Kasumi-1 (cell line): ENCODE measurements at regions not wholly inside any gene's neighbourhood (a gene's known extent, or its start where the extent isn't known, plus 50 kb on each side); places are given as distances from the start of the nearest gene placed in this dataset.

Experiments
- DNase-seq, 2 experiments: peaks; one replicate each; lab custom pipeline; 2025; lab: John Stamatoyannopoulos, UW

DNA sequence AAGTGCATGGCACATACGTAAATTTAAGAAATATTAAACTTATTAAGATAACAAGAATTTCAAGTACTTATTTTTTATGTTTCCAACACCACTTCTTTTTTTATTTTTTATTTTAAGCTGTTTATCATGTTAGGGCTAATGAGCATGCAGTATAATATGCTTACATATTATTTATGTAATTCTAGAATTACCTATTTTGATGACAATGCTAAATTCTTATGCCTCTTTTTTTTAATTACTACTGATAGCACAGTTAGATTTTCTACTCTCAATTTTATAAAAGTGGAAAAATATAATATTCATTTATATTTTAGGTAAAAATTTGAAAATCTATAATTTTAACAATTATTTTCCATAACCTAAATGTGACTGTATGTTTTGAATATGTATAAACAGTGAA is 713.0 kb downstream of the MRPL39 start:
- DNase-seq, result no peak

GRCh38 chr21:24890021-24890420 is 717.3 kb downstream of the MRPL39 start:
- no peak for DNase-seq

- no peak for DNase-seq
Observed at GRCh38 chr21:24881506-24881905, 725.8 kb downstream of the MRPL39 start.

DNA sequence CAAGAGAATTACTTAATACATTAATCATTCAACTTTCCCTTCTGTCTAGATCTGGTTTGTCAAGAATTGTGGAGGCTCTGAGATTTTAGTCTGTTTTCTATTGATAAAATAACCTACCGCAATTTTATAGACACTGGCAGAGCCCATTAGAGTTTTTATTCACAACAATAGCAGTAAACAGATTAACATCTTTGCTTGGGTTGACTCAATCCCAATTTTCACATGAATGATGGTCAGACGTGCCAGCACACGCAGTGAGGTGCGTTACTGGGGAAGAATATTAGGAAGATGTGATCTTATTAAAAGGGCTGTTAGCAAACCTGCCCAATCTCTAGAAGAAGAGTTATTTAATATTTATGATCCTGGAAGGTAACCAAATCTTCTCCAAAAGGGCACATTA is 736.6 kb downstream of the MRPL39 start:
- no peak for DNase-seq

DNA sequence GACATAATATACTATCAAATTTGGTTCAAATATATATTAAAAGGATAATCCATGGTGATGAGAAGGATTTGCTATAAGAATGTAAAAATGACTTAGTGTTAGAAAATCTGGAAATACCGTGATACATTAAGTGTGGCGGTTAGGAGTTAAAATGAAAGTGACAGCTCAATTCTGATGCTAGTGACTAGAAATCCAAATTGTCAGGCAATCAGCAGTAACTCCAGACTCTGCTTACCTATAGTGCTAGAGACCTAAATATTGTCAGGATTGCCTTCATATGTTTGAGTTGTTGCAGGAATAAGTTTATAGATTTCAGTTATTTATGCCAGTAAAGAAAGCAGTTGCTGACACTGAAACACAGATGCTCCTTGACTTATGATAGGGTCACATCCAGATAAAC is 737.4 kb downstream of the MRPL39 start:
- no peak for DNase-seq

DNA sequence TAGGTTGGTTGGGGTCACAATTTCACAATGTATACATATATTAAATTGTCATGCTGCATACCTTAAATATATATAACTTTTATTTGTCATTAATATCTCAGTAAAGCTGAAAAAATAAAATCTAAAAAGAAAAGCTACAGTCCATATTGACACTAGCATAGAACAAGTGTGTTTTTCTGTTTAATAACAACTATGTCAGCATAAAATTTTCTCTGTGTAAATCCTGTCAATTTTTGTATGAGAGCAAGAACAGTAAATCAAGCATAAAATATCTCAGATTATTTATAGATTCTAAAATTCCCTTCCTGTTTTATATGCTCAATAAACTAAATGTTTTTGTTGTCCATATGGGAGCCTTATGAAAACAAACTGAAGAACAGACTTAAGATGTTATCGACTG is 739.2 kb downstream of the MRPL39 start:
- DNase-seq, result no peak

- DNase-seq, result no peak
Observed at GRCh38 chr21:24861471-24861870, 745.8 kb downstream of the MRPL39 start.

DNA sequence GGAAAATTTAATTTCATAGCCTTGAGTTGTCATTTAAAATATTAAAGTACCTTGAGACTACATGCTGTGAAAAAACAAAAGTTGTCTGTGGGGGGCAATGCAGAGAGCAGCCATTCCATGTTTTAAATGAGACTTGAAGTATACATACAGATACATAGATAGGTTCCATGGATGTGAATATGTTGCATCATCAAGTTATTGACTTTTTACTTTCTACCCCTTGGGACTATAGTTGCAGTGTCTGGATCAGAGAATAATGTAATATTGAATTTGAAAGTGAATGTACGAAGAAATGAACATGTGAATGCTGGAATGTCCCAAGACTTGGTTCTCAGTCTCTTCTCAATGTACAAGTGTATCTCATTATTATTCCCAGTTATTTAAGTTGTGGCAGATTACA is 751.0 kb downstream of the MRPL39 start:
- no peak for DNase-seq

DNA sequence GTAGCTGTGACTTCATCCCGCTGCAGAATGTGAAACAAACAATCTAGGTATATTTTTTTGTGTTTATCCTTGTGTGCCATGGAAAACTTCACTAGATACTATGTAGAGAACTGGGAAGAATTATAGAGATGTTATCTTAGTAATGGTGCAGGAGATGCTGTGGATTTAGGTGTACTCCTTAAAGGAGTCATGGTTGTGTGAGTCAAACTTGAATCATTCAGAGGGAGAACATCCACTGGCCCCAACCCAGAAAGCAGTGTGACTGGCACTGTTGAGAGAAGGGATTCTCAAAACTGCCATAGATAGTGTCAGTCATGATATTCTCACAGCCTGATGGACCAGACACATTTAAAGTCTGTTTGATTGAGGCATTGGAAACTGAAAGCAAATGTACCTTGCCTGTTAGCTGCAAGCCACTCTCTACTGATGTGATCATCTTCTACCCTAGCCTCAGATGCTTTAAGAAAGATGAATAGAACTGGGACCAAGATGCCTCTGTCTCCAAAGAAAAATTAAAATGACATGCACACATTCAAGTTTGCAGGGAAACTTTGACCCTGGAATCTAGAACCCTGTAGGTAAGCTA is 754.6 kb downstream of the MRPL39 start:
- DNase-seq, result no peak

GRCh38 chr21:24850121-24850520 is 757.2 kb downstream of the MRPL39 start:
- DNase-seq, result no peak

GRCh38 chr21:24844671-24845070 is 762.6 kb downstream of the MRPL39 start:
- DNase-seq, result no peak

DNA sequence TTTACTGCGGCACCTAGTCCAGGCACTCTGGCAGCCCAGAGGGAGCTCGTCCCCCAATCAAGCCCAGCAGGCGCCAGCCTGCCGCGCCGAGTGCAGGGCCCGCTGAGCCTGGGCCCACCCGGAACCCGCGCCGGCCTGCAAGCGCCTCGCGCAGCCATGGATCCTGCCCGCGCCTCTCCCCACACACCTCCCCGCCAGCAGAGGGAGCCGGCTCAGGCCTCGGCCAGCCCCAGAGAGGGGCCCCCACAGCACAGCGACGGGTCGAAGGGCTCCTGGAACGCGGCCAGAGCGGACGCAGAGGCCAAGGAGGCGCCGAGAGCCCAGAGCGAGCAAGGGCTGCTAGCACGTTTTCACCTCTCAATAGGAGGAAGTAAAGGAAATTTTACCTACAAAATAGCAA is 767.0 kb downstream of the MRPL39 start:
- no peak for DNase-seq

DNA sequence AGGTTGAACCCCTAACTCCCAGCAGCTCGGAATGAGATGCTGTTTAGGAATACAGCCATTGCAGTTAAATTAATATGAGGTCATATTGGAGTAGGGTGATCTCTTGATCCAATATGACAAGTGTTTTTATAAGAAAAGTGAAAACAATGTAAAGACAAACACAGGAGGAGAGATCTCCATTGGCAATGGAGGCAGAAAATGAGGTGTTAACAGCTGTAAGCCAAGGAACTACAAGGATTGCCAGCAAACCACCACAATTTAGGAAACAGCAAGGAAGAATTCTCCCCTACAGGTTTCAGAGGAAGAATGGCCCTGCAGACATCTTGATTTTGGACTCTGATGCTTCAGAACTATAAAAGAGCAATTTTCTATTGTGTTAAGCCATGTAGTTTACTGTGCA is 774.3 kb downstream of the MRPL39 start:
- no peak for DNase-seq

GRCh38 chr21:24829397-24829796 is 777.9 kb downstream of the MRPL39 start:
- DNase-seq, result no peak

GRCh38 chr21:24826822-24827221 is 780.5 kb downstream of the MRPL39 start:
- DNase-seq, result no peak

DNA sequence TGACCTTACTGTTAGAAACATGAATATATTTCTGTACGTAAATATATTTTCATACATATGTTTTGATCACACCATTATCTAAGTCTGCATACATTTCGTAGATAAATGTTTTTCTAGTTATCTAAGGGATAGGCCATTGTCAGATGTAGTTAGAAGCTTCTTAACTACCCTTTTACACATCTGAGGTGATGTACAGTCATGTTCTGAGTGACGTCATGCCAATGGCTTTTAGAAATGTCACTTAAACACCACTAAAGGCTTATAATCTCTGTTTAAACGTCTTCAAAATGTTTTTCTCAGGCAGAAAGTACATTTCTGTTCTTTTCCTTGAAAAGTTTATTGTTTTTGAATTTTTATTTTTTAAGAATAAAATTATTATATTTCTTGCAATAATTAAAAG is 781.9 kb downstream of the MRPL39 start:
- no peak for DNase-seq

- no peak for DNase-seq
Observed at GRCh38 chr21:24824209-24824608, 783.1 kb downstream of the MRPL39 start.

GRCh38 chr21:24823247-24823646 is 784.0 kb downstream of the MRPL39 start:
- DNase-seq, result no peak

GRCh38 chr21:24785033-24785432 is 822.2 kb downstream of the MRPL39 start:
- no peak for DNase-seq

DNA sequence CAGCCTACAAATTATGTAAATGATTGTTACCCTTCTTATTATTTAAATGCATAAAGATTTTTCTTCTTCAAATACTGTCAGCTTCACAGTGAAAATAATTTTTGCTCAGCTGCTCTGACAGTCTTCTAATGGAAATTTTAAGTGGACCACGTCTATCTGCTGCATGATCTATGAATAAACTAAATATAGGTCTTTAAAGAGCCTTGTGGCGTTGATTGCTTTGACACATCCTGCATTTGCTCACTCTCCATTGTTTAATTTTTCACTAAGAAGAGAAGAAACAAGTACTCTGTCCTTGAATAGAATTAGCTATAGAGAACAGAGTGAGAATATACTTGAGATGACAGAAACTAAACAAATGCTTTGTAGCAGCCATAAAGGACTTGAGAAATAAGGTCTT is 826.1 kb downstream of the MRPL39 start:
- no peak for DNase-seq

DNA sequence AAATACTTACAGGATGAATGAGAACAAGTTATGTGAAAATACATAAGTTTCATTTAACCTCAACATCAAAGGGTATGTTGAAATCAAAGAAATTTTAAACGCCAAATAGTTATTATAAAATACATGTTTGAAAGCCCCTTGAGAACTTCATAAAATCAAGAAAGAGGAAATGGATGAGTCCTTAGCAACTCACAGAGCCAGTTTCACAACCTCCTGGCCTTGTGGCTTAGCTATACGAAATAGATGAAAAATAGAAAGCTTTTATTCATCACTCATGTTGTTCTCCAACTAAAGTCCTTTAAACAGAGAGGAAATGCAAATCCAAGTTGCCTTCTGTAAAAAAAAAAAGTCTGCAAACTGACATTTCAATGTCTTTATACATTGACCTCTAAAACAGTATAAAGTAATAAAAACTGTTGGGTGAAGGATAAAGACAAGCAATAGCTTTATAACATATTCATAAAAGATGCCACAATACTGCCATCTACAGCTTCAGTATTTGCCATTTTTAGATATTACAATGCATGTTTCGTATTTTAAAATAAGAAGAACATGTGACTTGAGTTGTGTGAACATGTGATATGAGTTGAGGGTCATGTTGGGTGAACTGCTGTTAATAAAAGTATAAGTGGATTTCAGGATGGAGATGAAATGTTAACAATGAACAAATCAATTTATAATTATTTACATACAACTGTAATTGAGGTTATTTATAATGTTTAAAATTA is 847.8 kb downstream of the MRPL39 start:
- peak; percentile 26 to 44 for DNase-seq

DNA sequence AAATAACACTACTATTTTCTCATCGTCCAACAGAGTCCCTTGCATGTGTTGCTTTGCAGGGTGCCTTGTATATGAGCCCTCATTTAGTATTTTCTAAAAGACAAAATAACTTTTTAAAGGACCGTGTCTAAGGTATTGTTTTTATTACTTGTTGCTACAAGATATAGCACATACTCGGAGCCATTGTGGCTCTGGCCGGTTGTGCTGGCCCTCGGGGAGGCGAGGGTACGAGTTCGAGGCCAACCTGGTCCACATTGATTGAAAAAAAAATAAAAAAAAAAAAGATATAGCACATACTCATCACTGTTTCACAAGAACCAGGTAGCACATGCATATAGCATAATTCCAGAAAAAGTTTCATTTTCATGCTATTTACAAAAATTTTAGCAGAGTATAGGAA is 869.2 kb downstream of the MRPL39 start:
- DNase-seq, result no peak

DNA sequence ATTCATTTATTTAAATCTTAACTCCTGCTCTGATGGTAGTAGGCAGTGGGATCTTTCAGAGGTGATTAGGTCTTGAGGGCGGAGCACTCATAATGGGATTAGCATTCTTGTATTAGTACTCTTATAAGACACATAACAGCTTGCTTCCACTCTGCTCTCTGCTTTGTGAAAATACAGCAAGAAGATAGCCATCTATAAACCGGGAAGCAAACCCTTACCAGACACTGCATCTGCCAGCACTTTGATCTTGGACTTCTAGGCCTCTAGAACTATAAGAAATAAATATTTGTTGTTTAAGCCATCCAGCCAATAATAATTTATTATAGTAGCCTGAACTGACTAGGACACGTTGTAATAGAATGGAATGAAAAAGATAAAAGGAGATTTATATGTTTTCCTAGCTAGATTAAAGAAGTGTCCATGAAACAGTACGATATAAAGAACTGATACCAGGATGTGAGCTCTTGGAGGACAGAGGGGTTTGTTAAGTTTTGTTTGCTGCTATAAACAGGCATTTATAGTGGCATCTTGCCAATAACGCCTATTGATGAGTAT is 869.9 kb downstream of the MRPL39 start:
- DNase-seq, result no peak

DNA sequence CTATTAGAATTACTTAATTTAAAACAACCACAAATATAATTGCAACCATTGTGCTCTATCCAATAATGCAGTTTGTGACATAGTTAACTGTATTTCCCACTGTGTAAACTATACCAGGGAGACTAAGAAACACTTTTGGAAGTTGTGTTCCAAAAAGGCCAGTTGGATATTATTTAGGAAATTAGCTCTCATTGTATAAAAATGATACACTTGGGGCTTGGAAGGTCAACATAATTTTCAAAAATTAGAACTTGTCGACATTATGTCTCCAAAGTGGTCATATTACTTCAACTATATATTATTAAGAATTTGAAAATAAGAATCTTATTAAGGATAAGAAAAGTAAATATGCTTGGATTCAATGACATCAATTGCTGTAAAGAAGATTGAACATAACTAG is 876.6 kb downstream of the MRPL39 start:
- no peak for DNase-seq
